BE2C (cell line): ENCODE measurements at regions not wholly inside any gene's neighbourhood (a gene's known extent, or its start where the extent isn't known, plus 50 kb on each side); places are given as distances from the start of the nearest gene placed in this dataset.
A peak's percentile ranks its signal among the peaks of the same experiment; 100 is the strongest.

Experiments
- DNase-seq: peaks from one replicate; pipeline ENCODE4 v3.0.0-alpha.2; 2020
- H3K27me3 ChIP-seq: fragments of 250-450 bp; sonication (Bioruptor Pico); 2 replicates; pipeline ENCODE4 v1.5.1; 2020; ENCODE audit warnings: mild to moderate bottlenecking
- H3K36me3 ChIP-seq: fragments of 250-450 bp; sonication (Bioruptor Pico); 2 replicates; pipeline ENCODE4 v1.5.1; 2020; ENCODE audit warnings: mild to moderate bottlenecking
- H3K4me1 ChIP-seq: fragments of 250-450 bp; sonication (Bioruptor Pico); 2 replicates; pipeline ENCODE4 v1.5.1; 2020
- H3K4me3 ChIP-seq: 2 replicates; pipeline ENCODE4 v1.5.1; 2011; ENCODE audit warnings: low read depth, low read length
- H3K9me3 ChIP-seq: fragments of 250-450 bp; sonication (Bioruptor Pico); 2 replicates; pipeline ENCODE4 v1.5.1; 2020
- CTCF ChIP-seq: IDR thresholded peaks from 2 replicates; pipeline ENCODE4 v1.5.1; 2012; ENCODE audit warnings: mild to moderate bottlenecking, low read depth, low read length

- Histone ChIP-seq H3K36me3 (no peaks in the 10 kb centered on the region), H3K4me3 (peak overlapping the region; percentile 24), H3K4me1 (no peaks in the 10 kb centered on the region; the same call in none of the 2 replicates), H3K9me3 (no peaks in the 10 kb centered on the region), H3K27me3 (no peaks in the 10 kb centered on the region)
- DNase-seq, result peak; percentile 88
- no peak for TF ChIP-seq CTCF
Observed at GRCh38 chr11:42890773-42891172, 421.0 kb upstream of the API5 start.

- Histone ChIP-seq H3K4me1 (no peaks in the 10 kb centered on the region; the same call in 1 of the 2 replicates), H3K36me3 (no peaks in the 10 kb centered on the region), H3K4me3 (no peak overlapping the region), H3K9me3 (no peaks in the 10 kb centered on the region), H3K27me3 (no peaks in the 10 kb centered on the region)
- DNase-seq, result no peak
- no peak for TF ChIP-seq CTCF
Observed at GRCh38 chr11:42901084-42901483, 410.7 kb upstream of the API5 start.

- Histone ChIP-seq H3K27me3 (no peaks in the 10 kb centered on the region), H3K4me3 (no peak overlapping the region), H3K4me1 (no peaks in the 10 kb centered on the region), H3K36me3 (no peaks in the 10 kb centered on the region), H3K9me3 (no peaks in the 10 kb centered on the region)
- DNase-seq, result no peak
- no peak for TF ChIP-seq CTCF
Observed at GRCh38 chr11:42906226-42906625, 405.6 kb upstream of the API5 start.

GRCh38 chr11:42913731-42914130 lies 398.1 kb upstream of the API5 start:
- no peaks in the 10 kb centered on the region for H3K4me1 ChIP-seq
- no peaks in the 10 kb centered on the region for H3K36me3 ChIP-seq
- H3K27me3 ChIP-seq, result no peaks in the 10 kb centered on the region
- DNase-seq, result no peak
- H3K9me3 ChIP-seq, result no peaks in the 10 kb centered on the region
- no peak overlapping the region for H3K4me3 ChIP-seq
- no peak for TF ChIP-seq CTCF

GRCh38 chr11:42923651-42924050 lies 388.1 kb upstream of the API5 start:
- H3K4me3 ChIP-seq, result no peak overlapping the region
- no peak for DNase-seq
- H3K27me3 ChIP-seq, result no peaks in the 10 kb centered on the region
- H3K36me3 ChIP-seq, result no peaks in the 10 kb centered on the region
- no peaks in the 10 kb centered on the region for H3K4me1 ChIP-seq
- no peak for TF ChIP-seq CTCF
- H3K9me3 ChIP-seq, result no peaks in the 10 kb centered on the region

GRCh38 chr11:42925916-42926315 lies 385.9 kb upstream of the API5 start:
- no peak for DNase-seq
- no peaks in the 10 kb centered on the region for H3K4me1 ChIP-seq
- no peak for TF ChIP-seq CTCF
- H3K36me3 ChIP-seq, result no peaks in the 10 kb centered on the region
- no peaks in the 10 kb centered on the region for H3K9me3 ChIP-seq
- H3K4me3 ChIP-seq, result no peak overlapping the region
- H3K27me3 ChIP-seq, result no peaks in the 10 kb centered on the region
